ENCODE measurements at regions not wholly inside any gene's neighbourhood (a gene's known extent, or its start where the extent isn't known, plus 50 kb on each side); places are given as distances from the start of the nearest gene placed in this dataset.

DNA sequence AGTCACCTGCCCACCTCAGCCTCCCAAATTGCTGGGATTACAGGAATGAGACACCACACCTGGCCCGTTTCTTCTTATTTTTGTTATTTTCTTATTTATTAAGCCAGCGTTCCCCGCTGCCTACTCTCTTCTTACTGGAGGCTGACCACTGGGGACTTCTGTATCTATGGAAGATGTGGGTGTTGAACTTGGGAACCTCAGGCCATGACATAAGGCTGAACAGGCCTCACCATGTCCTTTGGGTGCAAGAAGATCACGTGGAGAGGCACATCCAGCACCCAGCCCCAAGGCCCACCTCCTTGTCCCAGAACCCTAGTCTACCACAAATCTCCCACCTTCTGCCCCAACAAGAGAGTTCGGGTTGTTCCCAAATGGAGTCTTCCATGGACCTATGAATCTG lies 59.4 kb upstream of the NEK6 start:
- ChIA-PET POLR2A (no interaction called here), CTCF (no interaction called here)
- WGBS (ENCODE audit: low lambda C conversion rate), result 67% methylated on average over 5 of the region's 5 CpGs
- no peaks in the 10 kb centered on the region for H3K9me2 ChIP-seq
- H3K36me3 ChIP-seq (replicated peaks in 1 of 2; ENCODE audit: control insufficient read depth in 1 of 2, insufficient read depth in 2 of 2, low read length in 1 of 2), result no peaks in the 10 kb centered on the region
- no peak overlapping the region for H2AFZ ChIP-seq (ENCODE audit: low read depth)
- no peaks in the 10 kb centered on the region for H3F3A ChIP-seq (replicated peaks; ENCODE audit: insufficient read depth)
- no peak overlapping the region for H3K4me3 ChIP-seq (ENCODE audit: low read depth in 2 of 2, low read length in 1 of 2)
- DNase-seq, result no peak
- peaks cover 9% of the 10 kb centered on the region; the same call in 1 of the 2 replicates for H3K27me3 ChIP-seq (ENCODE audit: insufficient read depth)
- no peak overlapping the region for H3K9ac ChIP-seq
- TF ChIP-seq, protein P1, sequence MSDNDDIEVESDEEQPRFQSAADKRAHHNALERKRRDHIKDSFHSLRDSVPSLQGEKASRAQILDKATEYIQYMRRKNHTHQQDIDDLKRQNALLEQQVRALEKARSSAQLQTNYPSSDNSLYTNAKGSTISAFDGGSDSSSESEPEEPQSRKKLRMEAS (IDR thresholded peaks at IDR 0.05; ENCODE audit: low read depth), result no peak
- no peak for TF ChIP-seq EZH2phosphoT487 (IDR thresholded peaks at IDR 0.05; ENCODE audit: borderline replicate concordance, low read depth)
- no peak for TF ChIP-seq TAF1 (IDR thresholded peaks at IDR 0.05; ENCODE audit: borderline replicate concordance, low read depth, low read length)
- TF ChIP-seq, protein P2, sequence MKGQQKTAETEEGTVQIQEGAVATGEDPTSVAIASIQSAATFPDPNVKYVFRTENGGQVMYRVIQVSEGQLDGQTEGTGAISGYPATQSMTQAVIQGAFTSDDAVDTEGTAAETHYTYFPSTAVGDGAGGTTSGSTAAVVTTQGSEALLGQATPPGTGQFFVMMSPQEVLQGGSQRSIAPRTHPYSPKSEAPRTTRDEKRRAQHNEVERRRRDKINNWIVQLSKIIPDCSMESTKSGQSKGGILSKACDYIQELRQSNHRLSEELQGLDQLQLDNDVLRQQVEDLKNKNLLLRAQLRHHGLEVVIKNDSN (IDR thresholded peaks at IDR 0.05; ENCODE audit: borderline replicate concordance, low read depth), result no peak
- no peak for TF ChIP-seq RFX5 (IDR thresholded peaks at IDR 0.05; ENCODE audit: low read length)
- no peak for TF ChIP-seq NRF1 (IDR thresholded peaks at IDR 0.05; ENCODE audit: low read depth, low read length)
- no peak for TF ChIP-seq SIN3A (IDR thresholded peaks at IDR 0.05; ENCODE audit: borderline replicate concordance, low read depth, low read length)
- TF ChIP-seq GABPA (IDR thresholded peaks at IDR 0.05; ENCODE audit: low read depth), result no peak
- TF ChIP-seq FOSL2 (IDR thresholded peaks at IDR 0.05; ENCODE audit: borderline replicate concordance, low read depth), result no peak
- TF ChIP-seq YY1 (IDR thresholded peaks at IDR 0.05; ENCODE audit: low read depth), result no peak
- no peak for TF ChIP-seq SMC3 (IDR thresholded peaks at IDR 0.05; ENCODE audit: low read depth, low read length)
- no peak for TF ChIP-seq POLR2AphosphoS5 (IDR thresholded peaks at IDR 0.05; ENCODE audit: low read depth, low read length)
- TF ChIP-seq, protein P3, sequence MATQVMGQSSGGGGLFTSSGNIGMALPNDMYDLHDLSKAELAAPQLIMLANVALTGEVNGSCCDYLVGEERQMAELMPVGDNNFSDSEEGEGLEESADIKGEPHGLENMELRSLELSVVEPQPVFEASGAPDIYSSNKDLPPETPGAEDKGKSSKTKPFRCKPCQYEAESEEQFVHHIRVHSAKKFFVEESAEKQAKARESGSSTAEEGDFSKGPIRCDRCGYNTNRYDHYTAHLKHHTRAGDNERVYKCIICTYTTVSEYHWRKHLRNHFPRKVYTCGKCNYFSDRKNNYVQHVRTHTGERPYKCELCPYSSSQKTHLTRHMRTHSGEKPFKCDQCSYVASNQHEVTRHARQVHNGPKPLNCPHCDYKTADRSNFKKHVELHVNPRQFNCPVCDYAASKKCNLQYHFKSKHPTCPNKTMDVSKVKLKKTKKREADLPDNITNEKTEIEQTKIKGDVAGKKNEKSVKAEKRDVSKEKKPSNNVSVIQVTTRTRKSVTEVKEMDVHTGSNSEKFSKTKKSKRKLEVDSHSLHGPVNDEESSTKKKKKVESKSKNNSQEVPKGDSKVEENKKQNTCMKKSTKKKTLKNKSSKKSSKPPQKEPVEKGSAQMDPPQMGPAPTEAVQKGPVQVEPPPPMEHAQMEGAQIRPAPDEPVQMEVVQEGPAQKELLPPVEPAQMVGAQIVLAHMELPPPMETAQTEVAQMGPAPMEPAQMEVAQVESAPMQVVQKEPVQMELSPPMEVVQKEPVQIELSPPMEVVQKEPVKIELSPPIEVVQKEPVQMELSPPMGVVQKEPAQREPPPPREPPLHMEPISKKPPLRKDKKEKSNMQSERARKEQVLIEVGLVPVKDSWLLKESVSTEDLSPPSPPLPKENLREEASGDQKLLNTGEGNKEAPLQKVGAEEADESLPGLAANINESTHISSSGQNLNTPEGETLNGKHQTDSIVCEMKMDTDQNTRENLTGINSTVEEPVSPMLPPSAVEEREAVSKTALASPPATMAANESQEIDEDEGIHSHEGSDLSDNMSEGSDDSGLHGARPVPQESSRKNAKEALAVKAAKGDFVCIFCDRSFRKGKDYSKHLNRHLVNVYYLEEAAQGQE (IDR thresholded peaks at IDR 0.05; ENCODE audit: low read depth, low read length), result no peak
- no peak for TF ChIP-seq TCF12 (IDR thresholded peaks at IDR 0.05)
- TF ChIP-seq RCOR1 (IDR thresholded peaks at IDR 0.05; ENCODE audit: low read length), result no peak
- no peak overlapping the region for H3K27ac ChIP-seq (ENCODE audit: low read depth in 2 of 2, low read length in 1 of 2)
- no peaks in the 10 kb centered on the region for H3K4me1 ChIP-seq (ENCODE audit: control insufficient read depth in 1 of 2, insufficient read depth in 2 of 2, low read depth in 1 of 2, low read length in 1 of 2)
- H3K79me2 ChIP-seq (ENCODE audit: insufficient read depth), result no peaks in the 10 kb centered on the region
- H4K20me1 ChIP-seq (ENCODE audit: insufficient read depth), result no peaks in the 10 kb centered on the region
- H3K4me2 ChIP-seq, result no peak overlapping the region
- no peaks in the 10 kb centered on the region for H3K9me3 ChIP-seq

DNA sequence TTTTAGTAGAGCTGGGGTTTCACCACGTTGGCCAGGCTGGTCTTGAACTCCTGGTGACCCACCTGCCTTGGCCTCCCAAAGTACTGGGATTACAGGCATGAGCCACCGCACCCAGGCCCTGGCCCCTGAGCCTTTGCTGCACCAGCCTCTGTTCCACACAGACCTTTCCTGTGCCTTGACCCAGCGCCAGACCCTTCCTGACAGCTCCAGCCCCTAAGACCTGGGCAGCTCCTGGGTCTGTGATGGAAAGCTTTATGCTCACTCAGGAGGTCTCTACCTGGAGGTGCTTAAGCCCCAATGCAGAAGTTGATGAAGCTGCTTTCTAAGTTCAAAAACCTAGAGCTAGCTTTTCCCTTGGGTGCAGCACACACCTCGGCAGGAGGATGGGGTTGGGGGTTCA lies 58.8 kb upstream of the NEK6 start:
- no peak overlapping the region for H2AFZ ChIP-seq (ENCODE audit: low read depth)
- no peaks in the 10 kb centered on the region for H3K79me2 ChIP-seq (ENCODE audit: insufficient read depth)
- 58% methylated on average over 4 of the region's 4 CpGs for WGBS (ENCODE audit: low lambda C conversion rate)
- no peak for TF ChIP-seq TEAD4 (IDR thresholded peaks at IDR 0.05; ENCODE audit: borderline replicate concordance, insufficient read depth)
- TF ChIP-seq FOXM1 (IDR thresholded peaks at IDR 0.05; ENCODE audit: low read depth), result no peak
- TF ChIP-seq RAD21 (IDR thresholded peaks at IDR 0.05; ENCODE audit: low read length), result no peak
- TF ChIP-seq FOSL2 (IDR thresholded peaks at IDR 0.05; ENCODE audit: borderline replicate concordance, low read depth), result no peak
- no peak for TF ChIP-seq GABPA (IDR thresholded peaks at IDR 0.05; ENCODE audit: low read depth)
- no peak for TF ChIP-seq NRF1 (IDR thresholded peaks at IDR 0.05; ENCODE audit: low read depth, low read length)
- no peak for TF ChIP-seq MXI1 (IDR thresholded peaks at IDR 0.05; ENCODE audit: low read depth, low read length)
- TF ChIP-seq, protein P4, sequence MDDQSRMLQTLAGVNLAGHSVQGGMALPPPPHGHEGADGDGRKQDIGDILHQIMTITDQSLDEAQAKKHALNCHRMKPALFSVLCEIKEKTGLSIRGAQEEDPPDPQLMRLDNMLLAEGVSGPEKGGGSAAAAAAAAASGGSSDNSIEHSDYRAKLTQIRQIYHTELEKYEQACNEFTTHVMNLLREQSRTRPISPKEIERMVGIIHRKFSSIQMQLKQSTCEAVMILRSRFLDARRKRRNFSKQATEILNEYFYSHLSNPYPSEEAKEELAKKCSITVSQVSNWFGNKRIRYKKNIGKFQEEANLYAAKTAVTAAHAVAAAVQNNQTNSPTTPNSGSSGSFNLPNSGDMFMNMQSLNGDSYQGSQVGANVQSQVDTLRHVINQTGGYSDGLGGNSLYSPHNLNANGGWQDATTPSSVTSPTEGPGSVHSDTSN (IDR thresholded peaks at IDR 0.05), result no peak
- TF ChIP-seq MEF2A (IDR thresholded peaks at IDR 0.05; ENCODE audit: borderline replicate concordance, low read depth), result no peak
- no peak for TF ChIP-seq RFX5 (IDR thresholded peaks at IDR 0.05; ENCODE audit: low read length)
- TF ChIP-seq POLR2AphosphoS5 (IDR thresholded peaks at IDR 0.05; ENCODE audit: low read depth, low read length), result no peak
- TF ChIP-seq ELF1 (IDR thresholded peaks at IDR 0.05), result no peak
- TF ChIP-seq, protein P5, sequence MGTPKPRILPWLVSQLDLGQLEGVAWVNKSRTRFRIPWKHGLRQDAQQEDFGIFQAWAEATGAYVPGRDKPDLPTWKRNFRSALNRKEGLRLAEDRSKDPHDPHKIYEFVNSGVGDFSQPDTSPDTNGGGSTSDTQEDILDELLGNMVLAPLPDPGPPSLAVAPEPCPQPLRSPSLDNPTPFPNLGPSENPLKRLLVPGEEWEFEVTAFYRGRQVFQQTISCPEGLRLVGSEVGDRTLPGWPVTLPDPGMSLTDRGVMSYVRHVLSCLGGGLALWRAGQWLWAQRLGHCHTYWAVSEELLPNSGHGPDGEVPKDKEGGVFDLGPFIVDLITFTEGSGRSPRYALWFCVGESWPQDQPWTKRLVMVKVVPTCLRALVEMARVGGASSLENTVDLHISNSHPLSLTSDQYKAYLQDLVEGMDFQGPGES (IDR thresholded peaks at IDR 0.05; ENCODE audit: low read depth, low read length), result no peak
- H3K9me3 ChIP-seq, result no peaks in the 10 kb centered on the region
- H3K27ac ChIP-seq (ENCODE audit: low read depth in 2 of 2, low read length in 1 of 2), result no peak overlapping the region
- no peak for DNase-seq
- ChIA-PET CTCF (no interaction called here), POLR2A (no interaction called here)
- no peaks in the 10 kb centered on the region for H3K36me3 ChIP-seq (replicated peaks in 1 of 2; ENCODE audit: control insufficient read depth in 1 of 2, insufficient read depth in 2 of 2, low read length in 1 of 2)
- H3K4me3 ChIP-seq (ENCODE audit: low read depth in 2 of 2, low read length in 1 of 2), result no peak overlapping the region
- H3K4me1 ChIP-seq (ENCODE audit: control insufficient read depth in 1 of 2, insufficient read depth in 2 of 2, low read depth in 1 of 2, low read length in 1 of 2), result no peaks in the 10 kb centered on the region
- no peak overlapping the region for H3K4me2 ChIP-seq
- H3K9ac ChIP-seq, result no peak overlapping the region
- no peaks in the 10 kb centered on the region for H3F3A ChIP-seq (replicated peaks; ENCODE audit: insufficient read depth)
- H3K27me3 ChIP-seq (ENCODE audit: insufficient read depth), result peaks cover 12% of the 10 kb centered on the region; the same call in 1 of the 2 replicates
- H4K20me1 ChIP-seq (ENCODE audit: insufficient read depth), result no peaks in the 10 kb centered on the region
- H3K9me2 ChIP-seq, result no peaks in the 10 kb centered on the region
